H1 (cell line): ENCODE measurements at regions not wholly inside any gene's neighbourhood (a gene's known extent, or its start where the extent isn't known, plus 50 kb on each side); places are given as distances from the start of the nearest gene placed in this dataset.

ENCODE experiments used
- CTCF ChIA-PET: fragments of 300-600 bp; sonication (Branson Sonifier 250); formaldehyde crosslinking; loops from one replicate; lab custom pipeline; 2021; ENCODE audit not compliant: partially characterized antibody; lab: Charles Lee
- POLR2A ChIA-PET: fragments of 300-600 bp; sonication (Branson Sonifier 250); formaldehyde crosslinking; loops from one replicate; lab custom pipeline; 2021; ENCODE audit warnings: inconsistent platforms; ENCODE audit not compliant: partially characterized antibody; lab: Charles Lee
- DNase-seq, 2 experiments: peaks; one replicate each; pipeline versions ENCODE4 v3.0.0 to v3.0.0-alpha.2; 2010 to 2022; ENCODE audit warnings: low spot score in 2 of 2, low read depth in 1 of 2, mixed read lengths in 1 of 2
- FAIRE-seq: peaks from 2 replicates; lab custom pipeline; 2011; peaks lifted over from hg19 to GRCh38; lab: Jason Lieb, UNC
- H2AFZ ChIP-seq: 2 replicates; pipeline ENCODE4 v1.8.1; 2012; ENCODE audit warnings: low read length, inconsistent platforms
- H2AK5ac ChIP-seq: 2 replicates; pipeline ENCODE4 v1.6.1; 2013; ENCODE audit warnings: low read depth, low read length
- H2BK120ac ChIP-seq: replicated peaks from 2 replicates; pipeline ENCODE3; 2013; ENCODE audit warnings: low read depth, low read length, inconsistent platforms
- H2BK12ac ChIP-seq: 2 replicates; pipeline ENCODE4 v1.6.1; 2013; ENCODE audit warnings: low read depth, low read length
- H2BK15ac ChIP-seq: 2 replicates; pipeline ENCODE4 v1.6.1; 2013; ENCODE audit warnings: low read length
- H2BK20ac ChIP-seq: 2 replicates; pipeline ENCODE4 v1.6.1; 2013; ENCODE audit warnings: low read length
- H2BK5ac ChIP-seq: 2 replicates; pipeline ENCODE4 v1.6.1; 2013; ENCODE audit warnings: low read depth, low read length
- H3K14ac ChIP-seq: 2 replicates; pipeline ENCODE4 v1.6.1; 2013; ENCODE audit warnings: inconsistent platforms; ENCODE audit not compliant: insufficient read length
- H3K18ac ChIP-seq: 2 replicates; pipeline ENCODE4 v1.6.1; 2013; ENCODE audit warnings: low read length; ENCODE audit errors: extremely low read depth
- H3K23ac ChIP-seq: 2 replicates; pipeline ENCODE4 v1.6.1; 2013; ENCODE audit warnings: inconsistent platforms; ENCODE audit not compliant: insufficient read length
- H3K23me2 ChIP-seq: 2 replicates; pipeline ENCODE4 v1.6.1; 2013; ENCODE audit warnings: low read depth, low read length
- H3K27ac ChIP-seq: 2 replicates; pipeline ENCODE4 v1.6.1; 2011; ENCODE audit warnings: low read depth, low read length, inconsistent platforms
- H3K27me3 ChIP-seq, 4 experiments: replicated peaks in 1 of 4; 1 replicate in 1 of 4; 2 replicates in 3 of 4; pipeline versions ENCODE4 v1.6.1 to v1.8.1; 2011 to 2013; ENCODE audit warnings: low read length in 3 of 4, mild to moderate bottlenecking in 3 of 4, inconsistent platforms in 2 of 4, mixed read lengths in 2 of 4, moderate library complexity in 1 of 4; ENCODE audit not compliant: control insufficient read depth in 3 of 4, insufficient read depth in 3 of 4; ENCODE audit errors: extremely low read depth in 1 of 4
- H3K36me3 ChIP-seq, 4 experiments: 2 replicates each; pipeline versions ENCODE4 v1.6.1 to v1.8.1; 2011 to 2013; ENCODE audit warnings: mild to moderate bottlenecking in 4 of 4, low read length in 3 of 4, moderate library complexity in 2 of 4, control low read depth in 1 of 4, inconsistent platforms in 1 of 4; ENCODE audit not compliant: insufficient read depth in 4 of 4, control insufficient read depth in 2 of 4
- H3K4ac ChIP-seq: replicated peaks from 2 replicates; pipeline ENCODE3; 2013; ENCODE audit warnings: low read length, low read depth, mixed read lengths, inconsistent platforms; ENCODE audit not compliant: insufficient read length
- H3K4me1 ChIP-seq, 4 experiments: replicated peaks in 1 of 4; 1 replicate in 1 of 4; 2 replicates in 3 of 4; pipeline versions ENCODE4 v1.6.1 to v1.8.1; 2011 to 2013; ENCODE audit warnings: low read length in 3 of 4, inconsistent platforms in 2 of 4, mixed read lengths in 1 of 4; ENCODE audit not compliant: insufficient read depth in 4 of 4, control insufficient read depth in 3 of 4
- H3K4me2 ChIP-seq, 2 experiments: 2 replicates each; pipeline versions ENCODE4 v1.6.1 to v1.8.1; 2011 to 2013; ENCODE audit warnings: low read depth in 2 of 2, low read length in 2 of 2, control low read depth in 1 of 2, inconsistent platforms in 1 of 2, mild to moderate bottlenecking in 1 of 2; ENCODE audit not compliant: insufficient read depth in 1 of 2
- H3K4me3 ChIP-seq, 4 experiments: fragments of 200-600, 300-600 bp in 1 of 4; sonication (generic), shearing (Covaris generic), sonication (Bioruptor Twin) in 1 of 4; 2 replicates each; pipeline versions ENCODE4 v1.5.1 to v1.8.1; 2011 to 2016; ENCODE audit warnings: low read length in 4 of 4, low read depth in 3 of 4, control low read depth in 2 of 4, inconsistent platforms in 2 of 4, mild to moderate bottlenecking in 2 of 4, mixed read lengths in 1 of 4, moderate library complexity in 1 of 4; ENCODE audit not compliant: insufficient read depth in 2 of 4; ENCODE audit errors: extremely low read depth in 1 of 4
- H3K56ac ChIP-seq: replicated peaks from 2 replicates; pipeline ENCODE3; 2013; ENCODE audit warnings: low read depth, mild to moderate bottlenecking, mixed read lengths, low read length, inconsistent platforms; ENCODE audit not compliant: insufficient read length
- H3K79me1 ChIP-seq: 2 replicates; pipeline ENCODE4 v1.6.1; 2013; ENCODE audit warnings: low read depth, low read length, control low read depth
- H3K79me2 ChIP-seq, 2 experiments: 2 replicates each; pipeline versions ENCODE4 v1.6.1 to v1.8.1; 2012 to 2013; ENCODE audit warnings: low read length in 2 of 2, mild to moderate bottlenecking in 2 of 2, inconsistent platforms in 1 of 2; ENCODE audit not compliant: insufficient read depth in 2 of 2, control insufficient read depth in 1 of 2
- H3K9ac ChIP-seq, 4 experiments: replicated peaks in 1 of 4; 1 replicate in 1 of 4; 2 replicates in 3 of 4; pipeline versions ENCODE4 v1.6.1 to v1.8.1; 2011 to 2013; ENCODE audit warnings: low read depth in 3 of 4, low read length in 3 of 4, control low read depth in 2 of 4, mild to moderate bottlenecking in 2 of 4, moderate library complexity in 2 of 4, inconsistent platforms in 1 of 4; ENCODE audit errors: extremely low read depth in 1 of 4
- H3K9me3 ChIP-seq, 2 experiments: 2 replicates each; pipeline versions ENCODE4 v1.6.1 to v1.8.1; 2012 to 2013; ENCODE audit warnings: mild to moderate bottlenecking in 2 of 2, moderate library complexity in 2 of 2, control low read depth in 1 of 2, inconsistent platforms in 1 of 2, low read depth in 1 of 2, low read length in 1 of 2, mixed read lengths in 1 of 2; ENCODE audit not compliant: insufficient read depth in 2 of 2
- H4K20me1 ChIP-seq, 2 experiments: replicated peaks in 1 of 2; 2 replicates each; pipeline versions ENCODE3 to v1.8.1; 2011 to 2013; ENCODE audit warnings: inconsistent platforms in 2 of 2, low read length in 2 of 2, mild to moderate bottlenecking in 1 of 2; ENCODE audit not compliant: insufficient read depth in 2 of 2, control insufficient read depth in 1 of 2
- H4K5ac ChIP-seq: 2 replicates; pipeline ENCODE4 v1.6.1; 2013; ENCODE audit warnings: low read length, low read depth, mixed read lengths, inconsistent platforms; ENCODE audit not compliant: insufficient read length
- H4K8ac ChIP-seq: 2 replicates; pipeline ENCODE4 v1.8.0; 2013; ENCODE audit warnings: mild to moderate bottlenecking, moderate library complexity, low read length, inconsistent platforms; ENCODE audit not compliant: insufficient read depth; ENCODE audit errors: extremely low read depth
- H4K91ac ChIP-seq: replicated peaks from 2 replicates; pipeline ENCODE3; 2013; ENCODE audit warnings: low read length, mixed read lengths, inconsistent platforms; ENCODE audit not compliant: insufficient read length
- BRCA1 ChIP-seq: IDR thresholded peaks from 2 replicates; pipeline ENCODE4 v1.6.1; 2012; ENCODE audit warnings: low read depth, low read length, improper control_type of control experiment
- CBX5 ChIP-seq: fragments of 300-800, 300-1000 bp; sonication (generic); IDR thresholded peaks from 2 replicates; pipeline ENCODE4 v1.7.1; 2016; ENCODE audit warnings: antibody characterized with exemption, low read length, low read depth
- CHD2 ChIP-seq: IDR thresholded peaks from 2 replicates; pipeline ENCODE4 v1.6.1; 2012; ENCODE audit warnings: low read length, improper control_type of control experiment
- CTBP2 ChIP-seq: IDR thresholded peaks from 2 replicates; pipeline ENCODE4 v1.7.0; 2011; ENCODE audit warnings: borderline replicate concordance, mild to moderate bottlenecking, moderate library complexity, mixed read lengths, low read length; ENCODE audit not compliant: insufficient read depth, insufficient read length
- NANOG ChIP-seq: IDR thresholded peaks from 2 replicates; pipeline ENCODE4 v1.6.1; 2011; ENCODE audit warnings: low read length, low read depth, mild to moderate bottlenecking, inconsistent platforms; ENCODE audit not compliant: insufficient read depth, poor library complexity, severe bottlenecking
- POLR2AphosphoS5 ChIP-seq: IDR thresholded peaks from 2 replicates; pipeline ENCODE4 v1.6.1; 2011; ENCODE audit warnings: low read depth, low read length
- SP1 ChIP-seq: IDR thresholded peaks from 2 replicates; pipeline ENCODE4 v1.6.1; 2011; ENCODE audit warnings: low read depth, low read length
- SP4 ChIP-seq: IDR thresholded peaks from 2 replicates; pipeline ENCODE4 v1.6.1; 2012; ENCODE audit warnings: low read length, inconsistent platforms
- TAF7 ChIP-seq: optimal IDR thresholded peaks from 2 replicates; pipeline ENCODE3; 2011; ENCODE audit warnings: low read depth, mild to moderate bottlenecking, inconsistent platforms, low read length, moderate library complexity, borderline replicate concordance
- TBP ChIP-seq: IDR thresholded peaks from 2 replicates; pipeline ENCODE4 v1.6.1; 2011; ENCODE audit warnings: low read depth, low read length, improper control_type of control experiment
- TEAD4 ChIP-seq: IDR thresholded peaks from 2 replicates; pipeline ENCODE4 v1.6.1; 2012; ENCODE audit warnings: low read depth, low read length, inconsistent platforms, mixed read lengths
- WGBS, 2 experiments: shearing (Covaris generic) in 1 of 2; methylation state at CpG; one replicate each; pipeline versions ENCODE4 v1.1.6 to v1.1.7; 2013 to 2015; ENCODE audit warnings: low lambda C conversion rate in 2 of 2, mixed read lengths in 2 of 2, inconsistent platforms in 1 of 2, low coverage in 1 of 2, missing lambda C conversion rate in 1 of 2; ENCODE audit not compliant: insufficient replicate concordance in 2 of 2, insufficient coverage in 1 of 2, insufficient read length in 1 of 2; ENCODE audit errors: extremely low coverage in 1 of 2, missing lambda C conversion rate in 1 of 2; 5-methylcytosine and 5-hydroxymethylcytosine counted together
- TF ChIP-seq, protein P1 (sequence below): IDR thresholded peaks from 2 replicates; pipeline ENCODE4 v1.6.1; 2011; ENCODE audit warnings: low read length, improper control_type of control experiment

- no peak for FAIRE-seq
Observed at GRCh38 chr11:28659716-28660348, 551.6 kb downstream of the METTL15 start.

More at GRCh38 chr11:28659716-28660348, 551.6 kb downstream of the METTL15 start:
- Histone ChIP-seq H3K4me1 (no peaks in the 10 kb centered on the region), H3K14ac (no peak overlapping the region), H2BK20ac (no peak overlapping the region), H3K27ac (no peak overlapping the region), H3K4me3 (no peak overlapping the region), H2BK5ac (no peak overlapping the region), H4K20me1 (no peaks in the 10 kb centered on the region), H3K18ac (no peak overlapping the region), H3K56ac (no peak overlapping the region), H3K9me3 (peaks cover 0 to 5% of the 10 kb centered on the region in 2 experiments; a peak in 2 of 4 replicates), H3K9ac (no peak overlapping the region), H3K36me3 (no peaks in the 10 kb centered on the region), H4K8ac (no peak overlapping the region), H2AFZ (no peak overlapping the region), H3K79me2 (no peaks in the 10 kb centered on the region), H2BK120ac (no peak overlapping the region), H4K91ac (no peak overlapping the region), H3K27me3 (no peaks in the 10 kb centered on the region), H2AK5ac (no peak overlapping the region), H3K23me2 (no peaks in the 10 kb centered on the region), H3K4me2 (no peak overlapping the region), H2BK12ac (no peak overlapping the region), H4K5ac (no peak overlapping the region), H2BK15ac (no peak overlapping the region), H3K23ac (no peak overlapping the region), H3K4ac (no peak overlapping the region), H3K79me1 (no peaks in the 10 kb centered on the region)
- ChIA-PET POLR2A (no interaction called here), CTCF (interaction anchor here (1.6 kb wide), 1 partner anchor 15 kb away, joined by 6 read pairs; no protein-coding TSS in a partner anchor)
- TF ChIP-seq TEAD4: no peak
- TF ChIP-seq CTBP2: no peak
- TF ChIP-seq, protein P1, sequence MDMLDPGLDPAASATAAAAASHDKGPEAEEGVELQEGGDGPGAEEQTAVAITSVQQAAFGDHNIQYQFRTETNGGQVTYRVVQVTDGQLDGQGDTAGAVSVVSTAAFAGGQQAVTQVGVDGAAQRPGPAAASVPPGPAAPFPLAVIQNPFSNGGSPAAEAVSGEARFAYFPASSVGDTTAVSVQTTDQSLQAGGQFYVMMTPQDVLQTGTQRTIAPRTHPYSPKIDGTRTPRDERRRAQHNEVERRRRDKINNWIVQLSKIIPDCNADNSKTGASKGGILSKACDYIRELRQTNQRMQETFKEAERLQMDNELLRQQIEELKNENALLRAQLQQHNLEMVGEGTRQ: no peak
- TF ChIP-seq SP4: no peak
- TF ChIP-seq BRCA1: no peak
- TF ChIP-seq SP1: no peak
- TF ChIP-seq TAF7: no peak
- no peak for TF ChIP-seq CBX5
- TF ChIP-seq TBP: no peak
- TF ChIP-seq POLR2AphosphoS5: no peak
- no peak for TF ChIP-seq NANOG
- no peak for TF ChIP-seq CHD2
- no peak for DNase-seq
- 97% methylated on average over 1 of the region's 1 CpG; no CpG with 5 or more reads in 1 of the 2 experiments for whole genome bisulfite sequencing, 2 experiments
